ENCODE measurements at regions not wholly inside any gene's neighbourhood (a gene's known extent, or its start where the extent isn't known, plus 50 kb on each side); places are given as distances from the start of the nearest gene placed in this dataset.

DNA sequence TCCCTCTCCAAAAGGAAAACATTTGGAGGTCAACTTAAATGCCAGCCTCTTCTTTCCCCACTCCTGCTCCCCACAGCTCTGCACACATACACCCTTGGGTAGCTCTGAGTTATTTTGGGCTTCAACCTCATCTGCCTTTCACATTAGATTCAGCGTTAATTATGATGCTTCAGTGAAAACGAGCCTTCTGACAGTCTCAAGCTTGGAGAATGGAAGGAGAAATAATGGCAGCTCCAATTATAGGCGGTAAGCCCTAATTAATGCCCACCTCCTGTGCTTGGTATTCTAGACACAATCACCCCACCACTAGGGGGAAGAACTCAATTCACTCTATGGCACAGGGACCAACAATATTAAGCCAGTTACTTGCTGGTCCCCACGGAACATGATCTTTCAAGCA lies 397.9 kb downstream of the BRINP2 start:
- Histone ChIP-seq H3K27me3 (ENCODE audit: control insufficient read depth, insufficient read depth, low read length) (no peaks in the 10 kb centered on the region), H3K4me3 (ENCODE audit: low read depth, low read length) (no peak overlapping the region), H3K36me3 (ENCODE audit: control insufficient read depth, insufficient read depth, low read length) (no peaks in the 10 kb centered on the region)
- TF ChIP-seq, protein P1, sequence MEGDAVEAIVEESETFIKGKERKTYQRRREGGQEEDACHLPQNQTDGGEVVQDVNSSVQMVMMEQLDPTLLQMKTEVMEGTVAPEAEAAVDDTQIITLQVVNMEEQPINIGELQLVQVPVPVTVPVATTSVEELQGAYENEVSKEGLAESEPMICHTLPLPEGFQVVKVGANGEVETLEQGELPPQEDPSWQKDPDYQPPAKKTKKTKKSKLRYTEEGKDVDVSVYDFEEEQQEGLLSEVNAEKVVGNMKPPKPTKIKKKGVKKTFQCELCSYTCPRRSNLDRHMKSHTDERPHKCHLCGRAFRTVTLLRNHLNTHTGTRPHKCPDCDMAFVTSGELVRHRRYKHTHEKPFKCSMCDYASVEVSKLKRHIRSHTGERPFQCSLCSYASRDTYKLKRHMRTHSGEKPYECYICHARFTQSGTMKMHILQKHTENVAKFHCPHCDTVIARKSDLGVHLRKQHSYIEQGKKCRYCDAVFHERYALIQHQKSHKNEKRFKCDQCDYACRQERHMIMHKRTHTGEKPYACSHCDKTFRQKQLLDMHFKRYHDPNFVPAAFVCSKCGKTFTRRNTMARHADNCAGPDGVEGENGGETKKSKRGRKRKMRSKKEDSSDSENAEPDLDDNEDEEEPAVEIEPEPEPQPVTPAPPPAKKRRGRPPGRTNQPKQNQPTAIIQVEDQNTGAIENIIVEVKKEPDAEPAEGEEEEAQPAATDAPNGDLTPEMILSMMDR (IDR thresholded peaks at IDR 0.05; ENCODE audit: insufficient read depth, low read depth, low read length) = no peak
- CTCF ChIA-PET = interaction anchor here (1.4 kb wide), 1 partner anchor 377 kb away, joined by 4 read pairs; no protein-coding TSS in a partner anchor
- POLR2A ChIA-PET = no interaction called here
- DNase-seq (ENCODE audit: low read depth) = no peak

DNA sequence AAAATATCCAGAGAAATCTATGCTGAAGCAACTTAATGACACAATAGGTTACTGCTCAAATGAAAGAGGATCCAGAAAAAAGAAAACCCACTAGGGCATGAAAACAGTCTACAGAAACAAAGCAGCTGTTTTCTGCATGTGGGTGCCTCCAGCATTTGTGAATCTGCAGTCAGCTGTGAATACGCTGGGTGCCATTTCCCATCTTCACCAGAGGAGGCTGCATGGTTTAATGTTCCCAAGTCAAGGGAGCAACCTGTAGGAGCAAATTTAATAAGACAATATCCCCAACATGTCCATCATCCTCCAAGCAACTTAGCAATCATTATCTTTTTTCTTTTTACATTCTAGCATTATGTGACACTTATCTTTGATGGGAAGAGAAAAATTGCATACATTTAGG lies 396.6 kb downstream of the BRINP2 start:
- no peak overlapping the region for H3K4me3 ChIP-seq (ENCODE audit: low read depth, low read length)
- no peaks in the 10 kb centered on the region for H3K36me3 ChIP-seq (ENCODE audit: control insufficient read depth, insufficient read depth, low read length)
- no peaks in the 10 kb centered on the region for H3K27me3 ChIP-seq (ENCODE audit: control insufficient read depth, insufficient read depth, low read length)
- CTCF ChIA-PET = interaction anchor here (1.1 to 1.5 kb wide), 3 partner anchors 10 to 378 kb away, joined by 3 to 4 read pairs (median 3); no protein-coding TSS in a partner anchor
- no peak for DNase-seq (ENCODE audit: low read depth)
- TF ChIP-seq, protein P1 (IDR thresholded peaks at IDR 0.05; ENCODE audit: insufficient read depth, low read depth, low read length) = peak; percentile 27; the same call in 1 of the 2 replicates
- POLR2A ChIA-PET = no interaction called here

DNA sequence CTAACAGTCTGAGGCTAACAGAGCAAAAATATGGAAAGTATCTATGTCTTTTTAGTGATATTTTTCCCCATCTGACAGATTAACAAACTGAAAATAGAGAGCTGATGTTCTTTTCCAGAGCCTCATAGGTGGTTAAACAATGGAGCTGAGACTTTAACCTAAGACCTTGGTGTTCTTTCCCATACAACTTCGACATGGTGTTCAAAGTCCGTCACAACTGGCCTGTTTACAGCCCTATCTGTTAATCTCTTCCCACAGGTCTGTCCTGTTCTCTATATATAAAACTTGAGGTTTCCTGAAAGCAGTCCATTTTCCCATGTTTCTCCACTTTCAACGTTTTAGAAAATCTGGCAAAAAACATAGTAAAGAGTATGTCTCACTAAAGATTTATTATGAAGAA lies 395.7 kb downstream of the BRINP2 start:
- Histone ChIP-seq H3K4me3 (ENCODE audit: low read depth, low read length) (no peak overlapping the region), H3K27me3 (ENCODE audit: control insufficient read depth, insufficient read depth, low read length) (no peaks in the 10 kb centered on the region), H3K36me3 (ENCODE audit: control insufficient read depth, insufficient read depth, low read length) (no peaks in the 10 kb centered on the region)
- ChIA-PET POLR2A (no interaction called here), CTCF (interaction anchor here (1.1 to 1.5 kb wide), 2 partner anchors 10 to 11 kb away, joined by 3 read pairs; no protein-coding TSS in a partner anchor)
- TF ChIP-seq, protein P1 (IDR thresholded peaks at IDR 0.05; ENCODE audit: insufficient read depth, low read depth, low read length) = no peak
- no peak for DNase-seq (ENCODE audit: low read depth)

DNA sequence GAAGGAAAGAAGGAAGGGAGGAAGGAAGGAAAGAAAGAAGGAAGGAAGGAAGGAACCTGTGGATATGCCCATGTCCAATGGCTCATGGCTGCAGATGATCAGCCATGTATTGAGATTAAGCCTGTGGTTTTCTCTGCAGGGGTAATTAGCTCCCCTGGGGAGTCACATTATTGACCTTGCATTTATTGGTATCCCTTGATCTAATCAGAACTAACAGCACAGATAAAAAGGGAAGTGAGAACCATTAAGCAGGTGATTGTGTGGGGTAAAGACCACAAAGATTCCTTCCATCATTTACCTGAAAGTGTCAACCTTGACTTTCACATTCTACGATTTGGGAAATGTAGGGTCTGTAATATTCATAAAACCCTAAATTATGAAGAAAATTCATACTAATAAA lies 390.7 kb downstream of the BRINP2 start:
- CTCF ChIA-PET = interaction anchor here (0.6 to 1.2 kb wide), 2 partner anchors 84 to 306 kb away, joined by 3 read pairs; no protein-coding TSS in a partner anchor
- POLR2A ChIA-PET = no interaction called here
- DNase-seq (ENCODE audit: low read depth) = no peak
- TF ChIP-seq, protein P1 (IDR thresholded peaks at IDR 0.05; ENCODE audit: insufficient read depth, low read depth, low read length) = no peak
- Histone ChIP-seq H3K4me3 (ENCODE audit: low read depth, low read length) (no peak overlapping the region), H3K27me3 (ENCODE audit: control insufficient read depth, insufficient read depth, low read length) (no peaks in the 10 kb centered on the region), H3K36me3 (ENCODE audit: control insufficient read depth, insufficient read depth, low read length) (no peaks in the 10 kb centered on the region)

DNA sequence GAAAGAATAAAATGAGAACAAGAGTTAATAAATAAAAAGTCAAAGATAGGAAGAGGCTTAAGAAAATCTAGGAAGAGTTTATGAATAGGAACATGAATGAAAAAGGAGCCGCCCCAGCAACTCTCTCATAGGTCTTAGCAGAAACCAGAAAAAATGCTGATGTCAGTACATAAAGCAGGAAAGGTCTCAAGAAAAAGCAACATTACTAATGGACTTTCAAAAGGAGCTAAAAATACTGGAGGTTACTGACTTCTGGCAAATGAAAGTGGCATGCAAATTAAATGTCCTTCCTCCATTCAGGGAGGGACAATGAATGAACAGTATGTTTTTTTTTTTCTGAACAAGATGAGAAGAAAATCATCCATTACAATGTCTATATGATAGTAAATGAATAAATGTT lies 387.6 kb downstream of the BRINP2 start:
- no peak for DNase-seq (ENCODE audit: low read depth)
- no peak overlapping the region for H3K4me3 ChIP-seq (ENCODE audit: low read depth, low read length)
- TF ChIP-seq, protein P1 (IDR thresholded peaks at IDR 0.05; ENCODE audit: insufficient read depth, low read depth, low read length) = no peak
- POLR2A ChIA-PET = no interaction called here
- H3K36me3 ChIP-seq (ENCODE audit: control insufficient read depth, insufficient read depth, low read length) = no peaks in the 10 kb centered on the region
- H3K27me3 ChIP-seq (ENCODE audit: control insufficient read depth, insufficient read depth, low read length) = no peaks in the 10 kb centered on the region
- CTCF ChIA-PET = no interaction called here
